MCF 10A (cell line): ENCODE measurements at regions not wholly inside any gene's neighbourhood (a gene's known extent, or its start where the extent isn't known, plus 50 kb on each side); places are given as distances from the start of the nearest gene placed in this dataset.

ENCODE experiments used
- BruUV-seq: library from RNA; stranded (reverse); fragments of 400-500 nt; replicated peaks from 2 replicates; lab custom pipeline; 2021; lab: Mats Ljungman, UMichigan
- CTCF ChIA-PET: fragments of 300-600 bp; sonication (Branson Sonifier 250); formaldehyde crosslinking; extraction: SDS; loops from one replicate; lab custom pipeline; 2021; ENCODE audit warnings: antibody characterized with exemption, inconsistent platforms; lab: Yijun Ruan, JAX
- POLR2A ChIA-PET: fragments of 300-600, 350-650 bp; sonication (Branson Sonifier 250); formaldehyde crosslinking; extraction: SDS; loops from one replicate; lab custom pipeline; 2020; ENCODE audit warnings: antibody characterized with exemption, inconsistent platforms; lab: Yijun Ruan, JAX
- DNase-seq: peaks from one replicate; pipeline ENCODE4 v3.0.0-alpha.2; 2018; ENCODE audit not compliant: unreplicated experiment
- H3K27ac Mint-ChIP-seq: one replicate; pipeline ENCODE4 v1.8.0; 2022; ENCODE audit warnings: mild to moderate bottlenecking, low read depth, mixed read lengths; ENCODE audit not compliant: unreplicated experiment
- H3K27me3 Mint-ChIP-seq: one replicate; pipeline ENCODE4 v1.8.0; 2022; ENCODE audit warnings: mixed read lengths; ENCODE audit not compliant: insufficient read depth, unreplicated experiment
- H3K36me3 Mint-ChIP-seq: one replicate; pipeline ENCODE4 v1.8.0; 2022; ENCODE audit warnings: mild to moderate bottlenecking, moderate library complexity, mixed read lengths; ENCODE audit not compliant: insufficient read depth, unreplicated experiment
- H3K4me1 Mint-ChIP-seq: one replicate; pipeline ENCODE4 v1.8.0; 2022; ENCODE audit warnings: mixed read lengths; ENCODE audit not compliant: insufficient read depth, unreplicated experiment
- H3K4me3 Mint-ChIP-seq: one replicate; pipeline ENCODE4 v1.8.0; 2022; ENCODE audit warnings: mild to moderate bottlenecking, moderate library complexity, mixed read lengths; ENCODE audit not compliant: unreplicated experiment
- H3K9me3 Mint-ChIP-seq: one replicate; pipeline ENCODE4 v1.8.0; 2022; ENCODE audit warnings: mixed read lengths; ENCODE audit not compliant: unreplicated experiment
- CTCF ChIP-seq: fragments of 200-600 bp; IDR thresholded peaks from one replicate; pipeline ENCODE4 v1.8.0; 2022; ENCODE audit warnings: antibody characterized with exemption, mild to moderate bottlenecking; ENCODE audit not compliant: unreplicated experiment
- intact Hi-C: fragments of 100-400 bp; cut with micrococcal nuclease; formaldehyde crosslinking; loops from 2 replicates; pipeline ENCODE4 v1.14.1; 2022

- no TSS peak for BruUV-seq
- TF ChIP-seq CTCF: no peak
- peaks cover 15% of the 10 kb centered on the region for H3K9me3 Mint-ChIP-seq
- H3K4me3 Mint-ChIP-seq: no peak overlapping the region
- H3K36me3 Mint-ChIP-seq: no peaks in the 10 kb centered on the region
- no peak for DNase-seq
- no peaks in the 10 kb centered on the region for H3K4me1 Mint-ChIP-seq
- intact Hi-C loops: no loop called here
- POLR2A ChIA-PET: interaction anchor here (0.7 kb wide), 1 partner anchor 117 kb away, joined by 3 read pairs; no protein-coding TSS in a partner anchor
- CTCF ChIA-PET: no interaction called here
- H3K27me3 Mint-ChIP-seq: no peaks in the 10 kb centered on the region
- no peak overlapping the region for H3K27ac Mint-ChIP-seq
These were observed 633.1 kb downstream of the NLGN4X start for GRCh38 chrX:5595570-5595969.

- no peak overlapping the region for H3K4me3 Mint-ChIP-seq
- no peak for TF ChIP-seq CTCF
- no peak for DNase-seq
- intact Hi-C loops: no loop called here
- H3K36me3 Mint-ChIP-seq: peaks cover 6% of the 10 kb centered on the region
- CTCF ChIA-PET: no interaction called here
- peaks cover 20% of the 10 kb centered on the region for H3K9me3 Mint-ChIP-seq
- POLR2A ChIA-PET: no interaction called here
- no TSS peak for BruUV-seq
- H3K27me3 Mint-ChIP-seq: no peaks in the 10 kb centered on the region
- no peaks in the 10 kb centered on the region for H3K4me1 Mint-ChIP-seq
- no peak overlapping the region for H3K27ac Mint-ChIP-seq
These were observed 641.9 kb downstream of the NLGN4X start for GRCh38 chrX:5586726-5587125.

GRCh38 chrX:5575407-5575806, 653.3 kb downstream of the NLGN4X start:
- H3K4me1 Mint-ChIP-seq: no peaks in the 10 kb centered on the region
- H3K27ac Mint-ChIP-seq: no peak overlapping the region
- CTCF ChIA-PET: no interaction called here
- no peak for DNase-seq
- POLR2A ChIA-PET: no interaction called here
- H3K36me3 Mint-ChIP-seq: no peaks in the 10 kb centered on the region
- H3K9me3 Mint-ChIP-seq: peaks cover 6% of the 10 kb centered on the region
- H3K4me3 Mint-ChIP-seq: no peak overlapping the region
- intact Hi-C loops: no loop called here
- no peaks in the 10 kb centered on the region for H3K27me3 Mint-ChIP-seq
- TF ChIP-seq CTCF: no peak
- BruUV-seq: no TSS peak

GRCh38 chrX:5568934-5569333, 659.7 kb downstream of the NLGN4X start:
- no TSS peak for BruUV-seq
- no peak for DNase-seq
- Mint-ChIP-seq H3K4me3 (no peak overlapping the region), H3K27ac (no peak overlapping the region), H3K4me1 (no peaks in the 10 kb centered on the region), H3K27me3 (no peaks in the 10 kb centered on the region), H3K9me3 (no peaks in the 10 kb centered on the region), H3K36me3 (no peaks in the 10 kb centered on the region)
- CTCF ChIA-PET: no interaction called here
- intact Hi-C loops: no loop called here
- POLR2A ChIA-PET: interaction anchor here (0.5 kb wide), 1 partner anchor 676 kb away, joined by 4 read pairs; no protein-coding TSS in a partner anchor
- no peak for TF ChIP-seq CTCF
